ENCODE measurements at regions not wholly inside any gene's neighbourhood (a gene's known extent, or its start where the extent isn't known, plus 50 kb on each side); places are given as distances from the start of the nearest gene placed in this dataset.
"Not testable (repeated sequence)": the region's sequence is repeated elsewhere in the genome, so short reads cannot be mapped to it uniquely, and the experiment has no call there.

- Histone ChIP-seq H3K9me1 (replicated peaks; ENCODE audit: control insufficient read depth, extremely low read depth, insufficient read depth, low read length) (no peaks in the 10 kb centered on the region), H3K4me1 (ENCODE audit: control insufficient read depth, extremely low read depth, insufficient read depth, low read length) (no peaks in the 10 kb centered on the region), H3K27me3 (ENCODE audit: control insufficient read depth in 2 of 2, insufficient read depth in 2 of 2, low read length in 2 of 2) (no peaks in the 10 kb centered on the region), H2AFZ (ENCODE audit: low read depth, low read length) (no peak overlapping the region), H3K9me3 (replicated peaks; ENCODE audit: control insufficient read depth, insufficient read depth, low read length) (no peaks in the 10 kb centered on the region), H3K9ac (replicated peaks; ENCODE audit: extremely low read depth, insufficient read depth, low read length) (no peak overlapping the region), H3K27ac (ENCODE audit: insufficient read depth, low read depth, low read length) (no peak overlapping the region), H3K36me3 (ENCODE audit: control insufficient read depth in 2 of 2, extremely low read depth in 1 of 2, insufficient read depth in 2 of 2, low read length in 2 of 2) (no peaks in the 10 kb centered on the region), H4K20me1 (replicated peaks; ENCODE audit: control insufficient read depth, extremely low read depth, insufficient read depth, low read length) (no peaks in the 10 kb centered on the region), H3K4me2 (ENCODE audit: insufficient read depth, low read length) (no peak overlapping the region), H3K4me3 (replicated peaks in 1 of 3; ENCODE audit: insufficient read depth in 1 of 3, low read depth in 1 of 3, low read length in 3 of 3) (no peak overlapping the region), H3K79me2 (ENCODE audit: control insufficient read depth, insufficient read depth, low read length) (no peaks in the 10 kb centered on the region)
- CTCF ChIA-PET, result no interaction called here
- no peak for FAIRE-seq
- dilution Hi-C loops (cut with MboI; ENCODE audit: extremely low pct_ligation_motif_present, low sequenced_read_pairs) (no loop called here), intact Hi-C loops (cut with micrococcal nuclease) (no loop called here)
- POLR2A ChIA-PET, result no interaction called here
- BruUV-seq (replicated peaks), result no TSS peak
- no peak for DNase-seq (ENCODE audit: low read depth, low spot score)
- TF ChIP-seq MYC (IDR thresholded peaks at IDR 0.05; ENCODE audit: low read depth, low read length) (no peak), FOS (IDR thresholded peaks at IDR 0.05; ENCODE audit: borderline replicate concordance, insufficient read depth, low read length) (no peak), EZH2 (IDR thresholded peaks at IDR 0.05; ENCODE audit: borderline replicate concordance, low read depth, low read length, severe bottlenecking) (no peak), JUN (IDR thresholded peaks at IDR 0.05; ENCODE audit: borderline replicate concordance, insufficient read depth, insufficient read length, low read depth) (no peak), POLR2A (IDR thresholded peaks at IDR 0.05; ENCODE audit: low read depth, low read length) (no peak), CTCF (IDR thresholded peaks at IDR 0.05; ENCODE audit: extremely low read depth in 1 of 2, insufficient read depth in 1 of 2, low read depth in 1 of 2, low read length in 2 of 2) (no peak), POLR2AphosphoS5 (IDR thresholded peaks at IDR 0.05; ENCODE audit: insufficient read depth, low read depth, low read length) (no peak), GATA2 (IDR thresholded peaks at IDR 0.05; ENCODE audit: insufficient read depth, insufficient read length, low read depth, low read length) (no peak)
- TF ChIP-seq, protein P1, sequence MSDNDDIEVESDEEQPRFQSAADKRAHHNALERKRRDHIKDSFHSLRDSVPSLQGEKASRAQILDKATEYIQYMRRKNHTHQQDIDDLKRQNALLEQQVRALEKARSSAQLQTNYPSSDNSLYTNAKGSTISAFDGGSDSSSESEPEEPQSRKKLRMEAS (IDR thresholded peaks at IDR 0.05; ENCODE audit: insufficient read depth, insufficient read length), result no peak
These were observed 887.0 kb downstream of the NR2F1-AS1 start for GRCh38 chr5:92694067-92694466.

GRCh38 chr5:92691955-92692354 lies 889.1 kb downstream of the NR2F1-AS1 start:
- H3K9me3 ChIP-seq (replicated peaks; ENCODE audit: control insufficient read depth, insufficient read depth, low read length); H3K4me2 ChIP-seq (ENCODE audit: insufficient read depth, low read length); H3K9ac ChIP-seq (replicated peaks; ENCODE audit: extremely low read depth, insufficient read depth, low read length); H3K27ac ChIP-seq (ENCODE audit: insufficient read depth, low read depth, low read length); H3K4me3 ChIP-seq (replicated peaks in 1 of 3; ENCODE audit: insufficient read depth in 1 of 3, low read depth in 1 of 3, low read length in 3 of 3); H3K9me1 ChIP-seq (replicated peaks; ENCODE audit: control insufficient read depth, extremely low read depth, insufficient read depth, low read length); dilution Hi-C loops (cut with MboI; ENCODE audit: extremely low pct_ligation_motif_present, low sequenced_read_pairs); H3K36me3 ChIP-seq (ENCODE audit: control insufficient read depth in 2 of 2, extremely low read depth in 1 of 2, insufficient read depth in 2 of 2, low read length in 2 of 2); FAIRE-seq; H3K4me1 ChIP-seq (ENCODE audit: control insufficient read depth, extremely low read depth, insufficient read depth, low read length); H2AFZ ChIP-seq (ENCODE audit: low read depth, low read length); H3K27me3 ChIP-seq (ENCODE audit: control insufficient read depth in 2 of 2, insufficient read depth in 2 of 2, low read length in 2 of 2); H3K79me2 ChIP-seq (ENCODE audit: control insufficient read depth, insufficient read depth, low read length); POLR2A ChIA-PET; intact Hi-C loops (cut with micrococcal nuclease); H4K20me1 ChIP-seq (replicated peaks; ENCODE audit: control insufficient read depth, extremely low read depth, insufficient read depth, low read length); CTCF ChIA-PET; BruUV-seq (replicated peaks); DNase-seq (ENCODE audit: low read depth, low spot score): not testable (repeated sequence)

Data from endothelial cell of umbilical vein (primary cell).